SHP77 (cell line): ENCODE measurements at regions not wholly inside any gene's neighbourhood (a gene's known extent, or its start where the extent isn't known, plus 50 kb on each side); places are given as distances from the start of the nearest gene placed in this dataset.
A peak's percentile ranks its signal among the peaks of the same experiment; 100 is the strongest.
"Not testable (repeated sequence)": the region's sequence is repeated elsewhere in the genome, so short reads cannot be mapped to it uniquely, and the experiment has no call there.

Source experiments
- DNase-seq, 2 experiments: peaks; one replicate each; lab custom pipeline; 2025; lab: John Stamatoyannopoulos, UW

DNA sequence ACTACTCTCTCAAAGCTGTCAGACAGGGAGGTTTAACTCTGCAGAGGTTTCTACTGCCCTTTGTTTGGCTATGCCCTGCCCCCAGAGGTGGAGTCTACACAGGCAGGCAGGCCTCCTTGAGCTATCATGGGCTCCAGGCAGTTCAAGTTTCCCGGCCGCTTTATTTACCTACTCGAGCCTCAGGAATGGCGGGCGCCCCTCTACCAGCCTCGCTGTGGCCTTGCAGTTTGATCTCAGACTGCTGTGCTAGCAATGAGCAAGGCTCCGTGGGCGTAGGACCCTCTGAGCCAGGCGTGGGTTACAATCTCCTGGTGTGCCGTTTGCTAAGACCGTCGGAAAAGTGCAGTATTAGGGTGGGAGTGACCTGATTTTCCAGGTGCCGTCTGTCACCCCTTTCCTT, 124.3 kb downstream of the PTCHD1 start:
- not testable (repeated sequence) for DNase-seq

DNA sequence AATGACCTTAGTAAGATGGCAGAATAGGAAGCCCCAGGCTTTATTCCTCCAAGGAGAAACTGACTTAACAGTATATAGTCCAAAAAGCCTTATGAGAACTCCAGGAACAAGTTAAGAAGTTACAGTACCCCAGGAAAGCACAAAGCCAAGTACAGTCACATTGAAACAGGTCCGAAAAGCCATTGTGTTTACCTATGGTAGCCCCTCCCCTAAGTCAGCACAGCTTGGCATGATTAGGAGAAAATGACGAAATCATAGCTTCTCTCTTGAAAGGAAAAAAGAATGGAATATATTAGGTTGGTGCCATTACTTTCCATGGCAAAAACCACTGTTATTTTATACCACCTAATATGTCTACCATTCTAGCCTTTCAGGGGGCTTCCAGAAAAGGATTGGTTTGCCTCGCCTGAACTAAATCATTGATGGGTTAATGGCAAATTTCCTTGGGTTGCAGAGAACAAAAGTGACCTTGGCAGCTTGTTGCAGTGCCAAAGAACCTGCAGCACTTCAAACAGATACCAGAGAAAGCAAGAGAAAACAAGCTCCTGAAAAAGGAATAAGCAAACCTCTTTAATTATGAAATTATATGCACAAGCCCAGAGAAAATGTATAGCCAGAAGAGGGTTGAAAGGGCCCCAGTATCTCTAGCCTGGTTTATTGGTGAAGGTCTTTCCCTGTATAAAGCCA, 130.6 kb downstream of the PTCHD1 start:
- no peak for DNase-seq

DNA sequence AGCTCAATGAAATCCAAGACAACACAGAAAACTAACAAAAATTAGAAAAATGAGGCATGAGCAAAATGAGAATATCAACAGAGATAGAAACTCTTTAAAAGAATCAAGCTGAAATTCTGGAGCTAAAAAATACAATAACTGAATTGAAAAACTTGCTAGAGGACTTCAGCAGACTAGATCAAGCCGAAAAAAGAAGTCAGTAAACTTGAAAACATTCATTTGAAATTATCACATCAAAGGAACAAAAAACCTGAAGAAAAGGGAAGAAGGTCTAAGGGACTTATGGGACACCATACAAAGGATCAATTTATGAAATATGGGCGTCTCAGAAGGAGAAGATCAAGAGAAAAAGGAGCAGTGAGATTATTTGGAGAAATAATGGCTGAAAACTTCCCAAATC, 131.3 kb downstream of the PTCHD1 start:
- DNase-seq = no peak

- no peak for DNase-seq
These were observed 143.4 kb downstream of the PTCHD1 start for GRCh38 chrX:23478056-23478455.

DNA sequence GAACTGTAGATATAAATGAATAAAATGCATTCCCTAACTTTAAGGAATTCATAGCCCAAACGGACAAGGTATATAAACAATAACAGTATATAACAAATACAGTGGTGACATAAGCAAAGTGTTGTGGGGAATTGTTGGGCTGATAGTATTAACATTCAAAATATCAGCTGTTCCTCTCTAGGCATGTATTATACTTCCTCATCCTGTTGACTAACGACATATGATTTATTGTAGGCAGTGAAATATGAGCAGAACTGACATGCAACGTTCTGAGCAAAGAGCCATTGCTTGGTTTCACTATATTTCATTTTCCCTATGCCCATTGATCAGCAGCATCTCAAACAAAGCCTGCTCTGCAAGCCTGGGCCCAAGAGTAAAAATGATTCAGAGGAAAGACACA, 143.9 kb downstream of the PTCHD1 start:
- no peak for DNase-seq

GRCh38 chrX:23482561-23482960, 147.9 kb downstream of the PTCHD1 start:
- DNase-seq = no peak

DNA sequence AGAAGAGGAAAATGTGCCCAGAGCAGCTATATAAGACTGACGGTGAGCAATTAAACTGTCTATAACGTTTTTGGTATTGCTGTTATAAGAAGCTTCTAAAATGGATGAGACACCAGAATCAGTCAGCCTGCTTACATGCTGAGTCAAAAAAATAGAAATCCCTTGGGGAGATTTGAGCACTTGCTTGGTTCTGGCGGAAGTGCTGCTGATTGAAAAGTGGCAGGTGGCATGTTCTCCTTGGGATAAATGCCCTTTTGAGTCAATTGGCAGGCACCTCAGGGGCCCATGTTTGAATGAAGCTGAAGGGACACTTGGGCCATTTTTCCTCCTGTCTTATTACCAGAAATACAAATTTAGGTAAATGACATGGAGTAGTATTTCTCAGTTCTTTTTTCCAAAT, 148.7 kb downstream of the PTCHD1 start:
- DNase-seq = no peak

- DNase-seq = no peak
These were observed 159.3 kb downstream of the PTCHD1 start for GRCh38 chrX:23493941-23494374.

DNA sequence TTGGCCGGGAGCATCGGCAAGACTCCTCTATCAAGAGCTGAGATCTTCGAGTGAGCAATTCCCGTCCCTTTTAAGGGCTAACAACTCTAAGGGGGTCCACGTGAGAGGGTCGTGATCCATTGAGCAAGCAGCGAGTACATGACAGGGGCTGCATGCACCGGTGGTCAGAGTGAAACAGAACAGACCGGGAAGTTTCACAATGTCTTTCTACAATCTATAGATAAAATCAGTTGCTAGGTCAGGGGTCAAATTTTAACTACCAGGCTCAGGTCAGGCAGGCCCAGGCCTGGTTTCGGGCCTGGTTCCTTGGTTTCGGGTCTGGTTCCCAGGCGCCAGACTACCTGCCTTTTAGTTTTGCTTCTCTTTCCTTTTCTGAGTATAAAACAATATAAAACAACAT, 160.1 kb downstream of the PTCHD1 start:
- no peak for DNase-seq

DNA sequence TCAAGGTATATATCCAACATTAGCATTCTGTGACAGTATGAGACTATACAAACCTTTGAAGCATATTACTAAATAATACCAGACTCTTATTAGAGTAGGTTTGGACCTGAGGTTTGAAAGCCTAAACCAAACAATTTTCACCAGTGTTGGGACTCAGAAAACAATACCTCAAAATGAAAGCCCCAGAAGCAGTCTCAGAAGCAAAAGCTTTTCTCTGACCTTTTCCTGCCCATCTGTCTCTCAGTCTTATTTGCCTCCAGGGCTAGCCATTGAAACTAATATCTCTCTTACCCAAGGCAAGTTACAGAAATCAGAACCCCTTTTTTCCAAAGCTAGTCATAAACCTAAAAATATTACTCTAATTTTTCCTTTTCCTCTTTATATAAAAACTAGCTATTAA, 163.3 kb downstream of the PTCHD1 start:
- no peak for DNase-seq

GRCh38 chrX:23501974-23502373, 165.3 kb upstream of the PRDX4 start:
- DNase-seq = no peak

GRCh38 chrX:23503835-23504539, 163.3 kb upstream of the PRDX4 start:
- DNase-seq = peak; percentile 80 to 86

GRCh38 chrX:23504540-23504884, 162.8 kb upstream of the PRDX4 start:
- no peak for DNase-seq

DNA sequence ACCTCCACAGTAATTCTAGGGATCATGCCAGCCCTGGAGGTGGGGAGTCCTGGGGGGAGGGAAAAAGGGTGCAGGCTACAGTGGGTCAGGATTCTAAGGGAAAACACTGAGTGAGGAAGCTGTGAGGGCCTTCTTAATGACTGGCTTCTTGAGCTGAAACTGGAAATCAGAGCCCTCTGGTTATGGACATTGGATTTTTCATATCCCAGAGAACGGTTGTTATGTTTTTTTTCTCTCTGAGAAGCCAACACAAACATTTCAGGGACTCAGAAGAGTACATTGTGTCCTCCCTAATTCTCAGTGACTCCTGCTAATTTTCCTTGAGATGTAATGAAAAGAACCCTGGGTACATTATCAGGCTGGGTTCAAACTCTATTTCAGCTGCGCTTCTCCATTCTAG, 162.4 kb upstream of the PRDX4 start:
- DNase-seq = no peak

DNA sequence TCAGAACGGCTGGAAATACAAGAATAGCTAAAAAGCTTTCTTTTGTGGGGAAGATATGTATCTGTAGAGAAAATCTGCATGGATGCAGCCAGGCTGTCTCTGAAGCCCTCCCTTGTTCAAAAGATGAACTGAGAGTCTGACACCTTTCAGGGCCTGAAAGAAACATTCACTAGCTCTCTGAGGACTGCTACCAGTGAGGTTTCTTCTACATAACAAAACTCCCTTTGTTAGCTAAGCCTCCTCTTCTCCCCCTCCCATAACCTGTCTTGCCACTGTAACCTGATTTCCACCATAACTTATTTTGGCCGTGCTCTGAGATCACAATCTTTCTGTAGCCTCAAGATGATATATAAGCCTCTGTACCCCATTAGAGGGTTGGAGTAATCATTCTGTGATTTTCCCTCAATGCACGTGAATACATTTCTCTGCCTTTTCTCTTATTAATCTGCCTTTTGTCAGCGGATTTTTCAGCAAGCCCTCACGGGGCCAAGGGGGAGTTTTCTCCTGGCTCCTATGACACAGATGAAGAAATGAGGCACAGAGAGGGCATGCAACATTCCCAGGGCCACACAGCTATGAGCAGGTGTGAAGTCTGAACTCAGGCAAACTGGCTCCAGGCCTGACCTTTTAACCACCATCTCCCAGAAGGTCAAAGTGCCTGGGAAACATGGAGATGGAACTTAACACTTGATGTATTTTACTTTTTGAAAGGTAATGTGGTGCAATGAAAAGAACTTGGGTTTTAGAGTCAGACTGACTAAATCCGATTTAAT, 161.6 kb upstream of the PRDX4 start:
- no peak for DNase-seq

- no peak for DNase-seq
These were observed 158.0 kb upstream of the PRDX4 start for GRCh38 chrX:23509256-23509655.

DNA sequence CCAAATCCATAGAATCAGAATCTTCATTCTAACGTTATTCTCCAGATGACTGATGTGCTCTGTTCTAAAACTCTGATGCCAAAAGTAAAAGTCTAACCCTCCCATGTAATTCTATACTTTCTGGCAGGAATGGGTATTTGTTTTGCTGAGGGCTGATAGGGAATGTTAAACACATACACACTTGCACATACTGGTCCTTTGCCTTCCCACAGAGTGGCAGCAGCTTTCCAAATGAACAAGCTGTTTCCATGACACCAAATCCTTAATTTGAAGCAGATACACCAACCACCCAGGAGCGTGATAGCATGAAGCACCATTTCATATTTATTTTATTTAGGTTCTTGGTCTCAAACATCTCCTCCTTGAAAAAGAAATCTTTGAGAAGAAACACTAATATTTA, 155.5 kb upstream of the PRDX4 start:
- DNase-seq = no peak

DNA sequence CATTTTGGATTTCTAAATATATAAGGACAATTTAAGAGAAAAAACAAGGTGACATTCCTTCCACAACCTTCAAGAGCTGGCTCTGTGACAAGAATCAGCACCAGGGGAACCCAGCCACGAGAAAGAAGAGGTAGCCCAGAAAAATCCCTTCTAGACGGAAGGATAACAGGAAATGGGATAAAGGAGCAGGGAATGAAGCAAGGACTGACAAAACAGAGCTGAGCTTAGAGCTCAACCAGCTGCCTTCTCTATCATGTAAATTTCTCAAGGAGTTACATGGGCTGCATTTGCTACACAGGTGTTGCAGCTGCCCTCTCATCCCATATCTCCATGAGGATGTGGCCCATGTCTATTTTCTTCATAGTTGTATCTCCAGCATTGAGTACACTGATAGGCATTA, 154.2 kb upstream of the PRDX4 start:
- DNase-seq = no peak

DNA sequence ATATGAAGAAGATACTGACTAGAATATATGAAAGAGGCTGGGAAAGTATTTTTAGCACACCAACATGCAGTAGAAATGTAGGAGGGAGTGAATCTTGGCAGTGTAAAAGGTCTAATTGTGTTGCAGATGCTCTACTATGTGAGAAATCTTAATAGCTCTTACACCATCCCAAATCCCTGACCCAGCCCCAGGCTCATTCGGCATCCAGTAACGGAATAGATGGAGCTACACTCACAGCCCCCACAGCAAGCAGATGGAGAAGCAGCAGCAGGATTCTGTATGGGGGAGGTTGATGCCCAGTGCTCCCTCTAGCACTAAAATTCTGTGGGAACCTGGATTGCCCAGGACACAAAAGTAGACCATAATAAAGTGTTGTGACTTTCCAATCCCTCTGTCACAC, 153.2 kb upstream of the PRDX4 start:
- DNase-seq = no peak

GRCh38 chrX:23515028-23515427, 152.3 kb upstream of the PRDX4 start:
- no peak for DNase-seq

DNA sequence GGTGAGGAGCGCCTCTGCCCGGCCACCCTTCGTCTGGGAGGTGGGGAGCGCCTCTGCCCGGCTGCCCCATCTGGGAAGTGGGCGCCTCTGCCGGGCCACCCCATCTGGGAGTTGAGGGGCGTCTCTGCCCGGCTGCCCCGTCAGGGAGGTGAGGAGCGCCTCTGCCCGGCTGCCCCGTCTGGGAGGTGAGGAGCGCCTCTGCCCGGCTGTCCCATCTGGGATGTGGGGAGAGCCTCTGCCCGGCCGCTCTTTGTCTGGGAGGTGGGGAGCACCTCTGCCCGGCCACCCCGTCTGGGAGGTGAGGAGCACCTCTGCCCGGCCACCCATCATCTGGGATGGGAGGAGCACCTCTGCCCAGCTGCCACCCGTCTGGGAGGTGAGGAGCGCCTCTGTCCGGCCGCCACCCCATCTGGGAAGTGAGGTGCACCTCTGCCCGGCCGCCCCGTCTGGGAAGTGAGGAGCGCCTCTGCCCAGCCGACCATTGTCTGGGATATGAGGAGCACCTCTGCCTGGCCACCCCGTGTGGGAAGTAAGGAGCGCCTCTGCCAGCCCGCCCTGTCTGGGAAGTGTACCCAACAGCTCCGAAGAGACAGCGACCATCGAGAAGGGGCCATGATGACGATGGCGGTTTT, 144.2 kb upstream of the PRDX4 start:
- DNase-seq = not testable (repeated sequence)

- no peak for DNase-seq
These were observed 142.8 kb upstream of the PRDX4 start for GRCh38 chrX:23524467-23524866.

GRCh38 chrX:23525531-23525930, 141.8 kb upstream of the PRDX4 start:
- no peak for DNase-seq
